ENCODE measurements at regions not wholly inside any gene's neighbourhood (a gene's known extent, or its start where the extent isn't known, plus 50 kb on each side); places are given as distances from the start of the nearest gene placed in this dataset.

- no peak for DNase-seq (ENCODE audit: low spot score)
Measured at GRCh38 chr5:19352120-19352519, 635.9 kb downstream of the CDH18 start.

GRCh38 chr5:19369048-19369447 lies 619.0 kb downstream of the CDH18 start:
- no peak for DNase-seq (ENCODE audit: low spot score)

DNA sequence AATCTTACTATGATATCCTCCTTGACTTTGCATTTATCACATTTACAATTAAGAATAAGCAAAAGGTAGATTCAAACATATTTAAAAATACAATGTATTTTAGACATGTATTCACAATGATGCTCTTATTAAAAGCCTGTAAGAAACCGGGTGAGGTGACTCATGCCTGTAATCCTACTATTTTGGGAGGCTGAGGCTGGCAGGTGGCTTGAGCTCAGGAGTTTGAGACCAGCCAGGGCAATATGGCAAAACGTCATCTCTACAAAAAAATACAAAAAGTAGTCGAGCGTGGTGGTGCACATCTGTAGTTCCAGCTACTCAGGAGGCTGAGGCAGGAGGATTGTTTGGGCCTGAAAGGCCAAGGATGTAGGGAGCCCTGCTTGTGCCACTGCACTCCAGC lies 618.4 kb downstream of the CDH18 start:
- peak; percentile 11 for DNase-seq (ENCODE audit: low spot score)

- DNase-seq (ENCODE audit: low spot score) = no peak
Measured at GRCh38 chr5:19370655-19371386, 617.2 kb downstream of the CDH18 start.

DNA sequence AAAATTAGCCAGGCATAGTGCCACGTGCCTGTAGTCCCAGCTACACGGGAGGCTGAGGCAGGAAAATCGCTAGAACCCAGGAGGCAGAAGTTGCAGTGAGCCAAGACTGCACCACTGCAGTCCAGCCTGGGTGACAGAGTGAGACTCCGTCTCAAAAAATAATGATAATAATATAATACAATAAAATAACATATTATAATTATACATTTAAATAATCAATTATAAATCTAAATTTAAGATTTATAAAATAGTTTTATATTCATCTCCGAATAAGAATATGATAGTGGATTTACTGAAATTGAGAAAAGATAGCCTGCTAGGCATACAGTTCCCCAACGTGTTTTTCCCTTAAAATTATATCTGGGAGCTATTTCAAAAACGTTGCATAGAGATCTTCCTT lies 599.6 kb downstream of the CDH18 start:
- DNase-seq (ENCODE audit: low spot score) = no peak

- DNase-seq (ENCODE audit: low spot score) = no peak
Measured at GRCh38 chr5:19401032-19401431, 587.0 kb downstream of the CDH18 start.

GRCh38 chr5:19406576-19407365 lies 581.2 kb downstream of the CDH18 start:
- no peak for DNase-seq (ENCODE audit: low spot score)

GRCh38 chr5:19408149-19408548 lies 579.9 kb downstream of the CDH18 start:
- DNase-seq (ENCODE audit: low spot score) = no peak

GRCh38 chr5:19411936-19412335 lies 576.1 kb downstream of the CDH18 start:
- no peak for DNase-seq (ENCODE audit: low spot score)

Measured in NAMALWA (cell line).